ENCODE measurements at regions not wholly inside any gene's neighbourhood (a gene's known extent, or its start where the extent isn't known, plus 50 kb on each side); places are given as distances from the start of the nearest gene placed in this dataset.

DNA sequence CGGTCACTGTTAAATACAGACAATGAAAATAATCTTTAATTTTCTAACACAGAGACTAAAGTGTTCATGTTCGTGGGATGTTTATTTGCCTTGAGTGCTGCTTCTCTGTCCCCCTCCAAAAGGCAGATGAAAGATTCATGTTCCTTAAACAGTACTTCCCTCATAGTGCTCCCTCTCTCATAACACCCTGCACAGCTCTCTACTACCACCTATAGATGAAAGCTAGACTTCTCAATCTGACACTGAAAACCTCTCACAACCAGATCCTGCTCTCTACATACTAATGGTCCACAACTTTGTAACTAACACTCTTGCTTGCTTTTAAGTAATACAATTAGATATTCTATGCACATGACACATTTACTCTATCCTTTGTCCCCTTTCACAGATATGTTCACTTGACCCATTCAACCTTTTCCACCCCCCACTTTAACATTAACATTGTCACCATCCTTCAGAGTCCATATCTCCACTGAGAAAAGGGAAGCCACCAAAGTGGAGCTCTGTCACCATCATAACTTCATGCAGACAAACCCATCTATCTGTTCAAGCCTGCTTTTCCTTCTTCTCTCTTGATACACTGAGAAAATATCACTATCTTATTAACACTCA is 266.4 kb upstream of the USP15 start:
- H3K27me3 Mint-ChIP-seq (ENCODE audit: insufficient read depth, low read depth): no peaks in the 10 kb centered on the region
- H3K4me3 ChIP-seq: no peak overlapping the region
- no peak overlapping the region for H3K4me2 ChIP-seq
- no peaks in the 10 kb centered on the region for H3K4me1 Mint-ChIP-seq
- no peaks in the 10 kb centered on the region for H3K27me3 ChIP-seq
- H3K4me1 ChIP-seq: no peaks in the 10 kb centered on the region
- no peaks in the 10 kb centered on the region for H3K9me3 Mint-ChIP-seq
- H3K4me3 Mint-ChIP-seq: no peak overlapping the region
- peak; percentile 68 for DNase-seq (ENCODE audit: low spot score)
- H3K27ac ChIP-seq: no peak overlapping the region
- H3K79me2 ChIP-seq (ENCODE audit: low read depth): no peaks in the 10 kb centered on the region
- no peaks in the 10 kb centered on the region for H3K36me3 ChIP-seq
- H3K36me3 Mint-ChIP-seq: no peaks in the 10 kb centered on the region
- H3F3A ChIP-seq (ENCODE audit: low read depth): no peaks in the 10 kb centered on the region
- H4K20me1 ChIP-seq (ENCODE audit: low read depth): no peaks in the 10 kb centered on the region
- H3K9me3 ChIP-seq (ENCODE audit: low read depth): no peaks in the 10 kb centered on the region
- TF ChIP-seq, protein P1, sequence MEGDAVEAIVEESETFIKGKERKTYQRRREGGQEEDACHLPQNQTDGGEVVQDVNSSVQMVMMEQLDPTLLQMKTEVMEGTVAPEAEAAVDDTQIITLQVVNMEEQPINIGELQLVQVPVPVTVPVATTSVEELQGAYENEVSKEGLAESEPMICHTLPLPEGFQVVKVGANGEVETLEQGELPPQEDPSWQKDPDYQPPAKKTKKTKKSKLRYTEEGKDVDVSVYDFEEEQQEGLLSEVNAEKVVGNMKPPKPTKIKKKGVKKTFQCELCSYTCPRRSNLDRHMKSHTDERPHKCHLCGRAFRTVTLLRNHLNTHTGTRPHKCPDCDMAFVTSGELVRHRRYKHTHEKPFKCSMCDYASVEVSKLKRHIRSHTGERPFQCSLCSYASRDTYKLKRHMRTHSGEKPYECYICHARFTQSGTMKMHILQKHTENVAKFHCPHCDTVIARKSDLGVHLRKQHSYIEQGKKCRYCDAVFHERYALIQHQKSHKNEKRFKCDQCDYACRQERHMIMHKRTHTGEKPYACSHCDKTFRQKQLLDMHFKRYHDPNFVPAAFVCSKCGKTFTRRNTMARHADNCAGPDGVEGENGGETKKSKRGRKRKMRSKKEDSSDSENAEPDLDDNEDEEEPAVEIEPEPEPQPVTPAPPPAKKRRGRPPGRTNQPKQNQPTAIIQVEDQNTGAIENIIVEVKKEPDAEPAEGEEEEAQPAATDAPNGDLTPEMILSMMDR (IDR thresholded peaks at IDR 0.05): peak; percentile 88
- TF ChIP-seq EZH2 (IDR thresholded peaks at IDR 0.05) (no peak), EZH2phosphoT487 (IDR thresholded peaks at IDR 0.05) (no peak)
- no peak overlapping the region for H2AFZ ChIP-seq (replicated peaks)
- H3K27ac Mint-ChIP-seq: no peak overlapping the region
- H3K9ac ChIP-seq: no peak overlapping the region

DNA sequence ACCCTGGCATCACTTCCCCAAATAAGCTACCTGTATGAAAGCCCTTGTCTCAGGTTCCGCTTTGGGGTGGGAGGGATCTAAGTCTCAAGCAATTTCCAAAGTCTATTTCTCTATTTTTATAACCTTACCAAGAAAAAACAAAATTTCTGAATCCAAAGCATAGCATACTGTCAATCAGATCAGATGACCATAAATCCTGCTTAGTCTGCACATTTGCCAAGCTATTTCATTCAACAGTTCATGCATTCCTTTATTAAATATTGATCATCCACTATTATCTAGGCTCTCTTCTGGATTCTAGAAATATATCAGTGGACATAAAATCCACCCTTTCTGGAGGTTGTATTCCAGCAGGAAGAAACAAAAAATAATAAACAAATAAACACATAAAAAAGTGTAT is 263.5 kb upstream of the USP15 start:
- no peaks in the 10 kb centered on the region for H3K36me3 ChIP-seq
- no peak overlapping the region for H3K4me2 ChIP-seq
- no peak overlapping the region for H3K4me3 ChIP-seq
- H3K27ac Mint-ChIP-seq: no peak overlapping the region
- no peaks in the 10 kb centered on the region for H3K27me3 ChIP-seq
- H3K4me1 Mint-ChIP-seq: no peaks in the 10 kb centered on the region
- no peaks in the 10 kb centered on the region for H3F3A ChIP-seq (ENCODE audit: low read depth)
- no peaks in the 10 kb centered on the region for H3K4me1 ChIP-seq
- H3K9me3 ChIP-seq (ENCODE audit: low read depth): no peaks in the 10 kb centered on the region
- H3K27ac ChIP-seq: no peak overlapping the region
- no peak overlapping the region for H3K4me3 Mint-ChIP-seq
- H2AFZ ChIP-seq (replicated peaks): no peak overlapping the region
- no peak for DNase-seq (ENCODE audit: low spot score)
- no peak overlapping the region for H3K9ac ChIP-seq
- no peaks in the 10 kb centered on the region for H3K27me3 Mint-ChIP-seq (ENCODE audit: insufficient read depth, low read depth)
- H3K79me2 ChIP-seq (ENCODE audit: low read depth): no peaks in the 10 kb centered on the region
- H3K9me3 Mint-ChIP-seq: no peaks in the 10 kb centered on the region
- TF ChIP-seq EZH2 (IDR thresholded peaks at IDR 0.05): no peak
- TF ChIP-seq, protein P1 (IDR thresholded peaks at IDR 0.05): no peak
- TF ChIP-seq EZH2phosphoT487 (IDR thresholded peaks at IDR 0.05): no peak
- H4K20me1 ChIP-seq (ENCODE audit: low read depth): no peaks in the 10 kb centered on the region
- H3K36me3 Mint-ChIP-seq: no peaks in the 10 kb centered on the region

DNA sequence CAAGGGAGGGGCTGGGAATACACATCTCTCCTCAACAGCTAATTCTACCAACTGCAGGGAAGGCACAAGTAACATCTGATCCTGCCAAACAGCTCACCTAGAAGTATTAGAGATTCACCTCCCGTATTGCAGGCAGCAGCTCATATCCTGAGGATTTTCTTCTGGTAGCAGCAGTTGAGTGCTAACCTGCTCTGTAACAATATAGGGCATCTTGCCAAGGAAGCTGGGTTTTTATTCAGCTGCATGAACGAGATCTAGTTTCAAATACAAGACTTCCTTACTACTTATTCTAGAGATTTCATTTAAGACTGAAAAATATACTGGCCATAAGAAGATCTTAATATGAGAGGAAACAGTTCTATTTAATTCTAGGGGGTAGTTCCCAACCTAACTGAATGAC is 261.4 kb upstream of the USP15 start:
- no peak for TF ChIP-seq EZH2 (IDR thresholded peaks at IDR 0.05)
- TF ChIP-seq, protein P1 (IDR thresholded peaks at IDR 0.05): no peak
- no peak for TF ChIP-seq EZH2phosphoT487 (IDR thresholded peaks at IDR 0.05)
- Mint-ChIP-seq H3K4me3 (no peak overlapping the region), H3K36me3 (no peaks in the 10 kb centered on the region), H3K4me1 (no peaks in the 10 kb centered on the region), H3K27ac (no peak overlapping the region), H3K27me3 (ENCODE audit: insufficient read depth, low read depth) (no peaks in the 10 kb centered on the region), H3K9me3 (no peaks in the 10 kb centered on the region)
- H3K4me3 ChIP-seq: no peak overlapping the region
- DNase-seq (ENCODE audit: low spot score): no peak
- H3K27me3 ChIP-seq: no peaks in the 10 kb centered on the region
- no peaks in the 10 kb centered on the region for H3K36me3 ChIP-seq
- H3K79me2 ChIP-seq (ENCODE audit: low read depth): no peaks in the 10 kb centered on the region
- H4K20me1 ChIP-seq (ENCODE audit: low read depth): no peaks in the 10 kb centered on the region
- no peak overlapping the region for H3K27ac ChIP-seq
- H3K9ac ChIP-seq: no peak overlapping the region
- no peaks in the 10 kb centered on the region for H3K9me3 ChIP-seq (ENCODE audit: low read depth)
- H2AFZ ChIP-seq (replicated peaks): no peak overlapping the region
- no peak overlapping the region for H3K4me2 ChIP-seq
- no peaks in the 10 kb centered on the region for H3F3A ChIP-seq (ENCODE audit: low read depth)
- no peaks in the 10 kb centered on the region for H3K4me1 ChIP-seq
